ENCODE measurements at regions not wholly inside any gene's neighbourhood (a gene's known extent, or its start where the extent isn't known, plus 50 kb on each side); places are given as distances from the start of the nearest gene placed in this dataset.
"Not testable (repeated sequence)": the region's sequence is repeated elsewhere in the genome, so short reads cannot be mapped to it uniquely, and the experiment has no call there.

DNA sequence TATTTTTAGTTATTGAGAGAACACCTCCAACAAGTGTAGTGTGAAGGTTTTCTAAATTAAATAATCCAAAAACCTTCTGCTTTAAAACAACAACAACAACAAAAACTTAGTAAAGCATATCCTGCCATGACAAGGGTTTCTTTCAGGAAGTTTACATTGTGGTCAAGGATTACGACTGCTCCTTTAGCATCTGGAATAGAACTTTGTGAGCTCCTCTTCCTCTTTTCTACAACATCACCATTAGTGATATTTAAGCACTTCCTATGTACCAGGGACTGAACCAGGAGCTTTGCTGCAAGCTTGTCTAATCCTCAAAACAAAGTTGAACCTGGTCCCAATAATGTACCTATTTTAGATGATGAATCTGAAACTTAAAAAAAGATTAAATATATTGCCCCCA is 315.4 kb upstream of the KITLG start:
- no peaks in the 10 kb centered on the region for H3K4me1 Mint-ChIP-seq (ENCODE audit: low read depth)
- H3K36me3 Mint-ChIP-seq (ENCODE audit: low read depth) = no peaks in the 10 kb centered on the region
- DNase-seq (no peak), ATAC-seq (no peak)
- no peaks in the 10 kb centered on the region for H3K9me3 Mint-ChIP-seq (ENCODE audit: insufficient read depth)
- ChIA-PET POLR2A (no interaction called here), CTCF (no interaction called here)
- H3K27me3 Mint-ChIP-seq (ENCODE audit: low read depth) = no peaks in the 10 kb centered on the region
- H3K27ac Mint-ChIP-seq = no peak overlapping the region
- H3K4me3 Mint-ChIP-seq = no peak overlapping the region

DNA sequence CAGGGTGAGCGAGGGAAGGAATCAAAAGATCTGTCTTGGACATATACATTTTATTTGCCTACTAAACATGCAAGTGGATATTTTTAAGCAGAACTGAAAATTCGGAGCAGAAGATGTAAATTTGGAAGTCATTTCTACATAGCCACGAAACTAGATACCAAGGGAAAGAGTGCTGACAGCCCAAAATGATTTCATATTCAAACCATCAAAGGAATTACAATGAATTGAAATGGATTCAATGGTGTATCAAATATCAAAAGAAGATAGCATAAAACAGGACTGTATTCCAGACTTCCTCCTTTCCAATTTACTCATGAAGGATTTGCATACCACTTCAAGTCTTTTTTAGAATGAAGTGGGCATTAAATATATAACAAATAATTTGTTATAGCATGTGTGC is 313.5 kb upstream of the KITLG start:
- no peak overlapping the region for H3K27ac Mint-ChIP-seq
- DNase-seq (no peak), ATAC-seq (no peak)
- no peak overlapping the region for H3K4me3 Mint-ChIP-seq
- ChIA-PET CTCF (no interaction called here), POLR2A (no interaction called here)
- H3K27me3 Mint-ChIP-seq (ENCODE audit: low read depth) = no peaks in the 10 kb centered on the region
- H3K9me3 Mint-ChIP-seq (ENCODE audit: insufficient read depth) = no peaks in the 10 kb centered on the region
- no peaks in the 10 kb centered on the region for H3K4me1 Mint-ChIP-seq (ENCODE audit: low read depth)
- H3K36me3 Mint-ChIP-seq (ENCODE audit: low read depth) = no peaks in the 10 kb centered on the region

DNA sequence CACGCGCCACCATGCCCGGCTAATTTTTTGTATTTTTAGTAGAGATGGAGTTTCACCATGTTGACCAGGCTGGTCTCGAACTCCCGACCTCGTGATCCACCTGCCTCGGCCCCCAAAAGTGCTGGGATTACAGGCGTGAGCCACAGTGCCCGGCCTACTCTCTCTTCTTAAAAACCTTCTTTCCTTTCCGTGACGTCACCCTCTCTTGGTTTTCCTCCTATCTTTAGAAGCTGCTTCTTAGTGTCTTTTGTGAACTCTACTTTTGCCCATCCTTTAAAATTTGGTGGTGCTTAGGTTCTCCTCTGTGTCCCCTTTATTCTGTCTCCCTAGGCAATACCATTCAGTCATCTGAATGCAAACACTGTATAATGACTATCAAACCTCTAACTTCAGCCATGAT is 311.2 kb upstream of the KITLG start:
- H3K4me1 Mint-ChIP-seq (ENCODE audit: low read depth); H3K27me3 Mint-ChIP-seq (ENCODE audit: low read depth); H3K36me3 Mint-ChIP-seq (ENCODE audit: low read depth); ATAC-seq; H3K9me3 Mint-ChIP-seq (ENCODE audit: insufficient read depth); CTCF ChIA-PET; H3K27ac Mint-ChIP-seq; POLR2A ChIA-PET; DNase-seq; H3K4me3 Mint-ChIP-seq: not testable (repeated sequence)

DNA sequence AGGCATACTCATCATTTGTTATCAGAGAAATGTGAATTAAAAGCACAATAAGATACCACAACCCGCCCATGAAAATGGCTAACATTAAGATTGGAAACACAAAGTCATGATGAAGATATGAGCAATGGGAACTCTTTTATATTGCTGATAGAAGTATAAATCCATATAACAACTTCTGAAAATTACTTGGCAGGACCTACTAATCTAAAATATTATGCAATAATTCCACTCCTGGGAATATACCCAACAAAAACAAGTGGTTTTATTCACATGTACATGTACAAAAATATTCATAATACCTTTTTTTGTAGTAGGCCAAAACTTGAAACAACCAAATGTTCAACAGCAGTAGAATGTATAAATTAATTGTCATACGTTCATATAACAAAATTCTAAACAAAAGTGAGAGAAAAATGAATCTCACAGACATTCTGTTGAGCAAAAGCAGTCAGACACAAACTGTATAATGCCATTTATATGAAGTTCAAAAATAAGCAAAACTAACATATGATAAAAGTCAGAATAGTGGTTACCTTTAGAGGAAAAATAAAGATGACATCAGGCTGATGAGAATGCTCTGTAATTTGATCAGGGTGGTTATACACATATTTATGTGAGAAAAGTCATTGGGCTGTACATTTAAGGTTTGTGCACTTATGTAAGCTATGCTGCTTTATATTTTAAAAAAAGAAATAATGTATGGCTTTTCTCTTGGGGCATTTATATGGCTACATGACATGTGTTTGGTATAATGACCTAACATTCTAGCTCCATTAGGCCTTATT is 309.2 kb upstream of the KITLG start:
- Mint-ChIP-seq H3K27me3 (ENCODE audit: low read depth) (no peaks in the 10 kb centered on the region), H3K27ac (no peak overlapping the region), H3K4me3 (no peak overlapping the region), H3K9me3 (ENCODE audit: insufficient read depth) (no peaks in the 10 kb centered on the region), H3K36me3 (ENCODE audit: low read depth) (no peaks in the 10 kb centered on the region), H3K4me1 (ENCODE audit: low read depth) (no peaks in the 10 kb centered on the region)
- ChIA-PET POLR2A (no interaction called here), CTCF (no interaction called here)
- ATAC-seq (no peak), DNase-seq (no peak)

DNA sequence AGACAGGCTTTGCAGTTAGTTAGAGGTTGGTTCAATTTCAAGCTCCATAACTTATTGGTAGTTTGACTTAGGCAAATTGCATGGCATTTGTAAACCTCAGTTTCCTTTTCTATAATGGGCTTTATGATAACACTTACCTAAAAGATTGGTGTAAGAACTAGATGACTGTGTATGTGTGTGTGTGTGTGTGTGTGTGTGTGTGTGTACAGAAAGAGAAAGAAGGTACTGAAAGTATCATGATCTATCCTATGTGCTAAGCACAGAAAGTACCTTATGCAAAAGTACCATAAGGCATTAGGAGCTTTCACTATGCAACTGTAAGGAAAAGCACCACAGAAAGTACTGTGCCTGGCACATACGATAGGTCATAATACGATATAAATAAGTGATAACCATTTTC is 304.3 kb upstream of the KITLG start:
- H3K36me3 Mint-ChIP-seq (ENCODE audit: low read depth) = no peaks in the 10 kb centered on the region
- no peaks in the 10 kb centered on the region for H3K9me3 Mint-ChIP-seq (ENCODE audit: insufficient read depth)
- CTCF ChIA-PET = no interaction called here
- H3K4me3 Mint-ChIP-seq = no peak overlapping the region
- POLR2A ChIA-PET = no interaction called here
- no peaks in the 10 kb centered on the region for H3K4me1 Mint-ChIP-seq (ENCODE audit: low read depth)
- H3K27ac Mint-ChIP-seq = no peak overlapping the region
- ATAC-seq (no peak), DNase-seq (no peak)
- no peaks in the 10 kb centered on the region for H3K27me3 Mint-ChIP-seq (ENCODE audit: low read depth)

DNA sequence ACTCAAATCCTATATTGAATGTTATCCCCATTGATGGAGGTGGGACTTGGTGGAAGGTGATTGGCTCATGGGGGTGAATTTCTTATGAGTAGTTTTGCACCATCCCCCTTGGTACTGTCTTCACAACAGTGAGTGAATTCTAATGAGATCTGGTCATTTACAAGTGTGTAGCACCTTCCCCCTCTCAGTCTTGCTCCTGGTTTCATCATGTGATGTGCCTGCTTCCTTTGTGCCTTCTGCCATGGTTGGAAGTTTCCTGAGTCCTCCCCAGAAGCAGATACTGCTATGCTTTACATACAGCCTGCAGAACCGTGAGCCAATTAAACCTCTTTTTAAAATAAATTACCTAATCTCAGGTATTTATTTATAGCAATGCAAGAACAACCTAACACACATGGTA is 302.4 kb upstream of the KITLG start:
- Mint-ChIP-seq H3K4me3 (no peak overlapping the region), H3K4me1 (ENCODE audit: low read depth) (no peaks in the 10 kb centered on the region), H3K36me3 (ENCODE audit: low read depth) (no peaks in the 10 kb centered on the region), H3K9me3 (ENCODE audit: insufficient read depth) (no peaks in the 10 kb centered on the region), H3K27me3 (ENCODE audit: low read depth) (no peaks in the 10 kb centered on the region), H3K27ac (no peak overlapping the region)
- POLR2A ChIA-PET = no interaction called here
- ATAC-seq (no peak), DNase-seq (no peak)
- CTCF ChIA-PET = no interaction called here

DNA sequence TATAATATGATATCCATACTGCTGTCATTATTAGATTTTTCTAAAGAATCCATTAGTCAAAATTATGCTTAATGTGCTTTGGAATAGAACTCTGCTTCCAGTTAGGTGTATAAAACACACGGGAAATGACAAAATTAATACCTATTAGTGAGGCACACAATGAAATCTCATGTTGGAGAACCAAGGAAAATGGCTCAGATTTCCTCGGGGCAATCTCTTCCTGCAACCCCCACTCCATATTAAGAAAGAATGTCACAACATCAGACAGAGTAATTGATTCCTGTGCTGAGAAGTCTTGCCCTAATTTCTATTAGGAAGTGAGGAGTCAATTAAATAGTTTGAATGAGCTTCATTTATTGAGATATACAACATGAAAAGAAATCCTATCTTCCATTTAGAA is 299.8 kb upstream of the KITLG start:
- ChIA-PET POLR2A (no interaction called here), CTCF (no interaction called here)
- Mint-ChIP-seq H3K27ac (no peak overlapping the region), H3K4me1 (ENCODE audit: low read depth) (no peaks in the 10 kb centered on the region), H3K9me3 (ENCODE audit: insufficient read depth) (no peaks in the 10 kb centered on the region), H3K4me3 (no peak overlapping the region), H3K36me3 (ENCODE audit: low read depth) (no peaks in the 10 kb centered on the region), H3K27me3 (ENCODE audit: low read depth) (no peaks in the 10 kb centered on the region)
- ATAC-seq (no peak), DNase-seq (no peak)

DNA sequence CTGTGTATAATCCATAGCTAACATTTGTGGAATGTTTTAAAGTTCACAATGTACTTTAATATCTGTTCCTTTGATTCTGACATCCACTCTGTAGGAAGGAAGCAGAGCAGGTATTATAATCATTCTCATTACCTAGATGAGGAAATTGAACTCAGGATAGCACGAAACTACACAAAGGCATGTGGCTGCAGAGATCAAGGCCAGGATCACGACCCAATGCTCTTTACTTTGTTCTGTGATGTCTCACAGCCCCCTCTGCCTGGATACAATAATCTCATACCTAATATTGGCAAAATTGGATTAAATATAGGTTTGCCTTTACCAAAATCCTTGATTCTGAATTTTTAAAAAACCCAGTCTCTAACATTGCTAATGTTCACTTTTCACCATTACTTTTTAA is 298.0 kb upstream of the KITLG start:
- ChIA-PET CTCF (no interaction called here), POLR2A (no interaction called here)
- DNase-seq (no peak), ATAC-seq (no peak)
- Mint-ChIP-seq H3K9me3 (ENCODE audit: insufficient read depth) (no peaks in the 10 kb centered on the region), H3K4me3 (no peak overlapping the region), H3K4me1 (ENCODE audit: low read depth) (no peaks in the 10 kb centered on the region), H3K27ac (no peak overlapping the region), H3K36me3 (ENCODE audit: low read depth) (no peaks in the 10 kb centered on the region), H3K27me3 (ENCODE audit: low read depth) (no peaks in the 10 kb centered on the region)

DNA sequence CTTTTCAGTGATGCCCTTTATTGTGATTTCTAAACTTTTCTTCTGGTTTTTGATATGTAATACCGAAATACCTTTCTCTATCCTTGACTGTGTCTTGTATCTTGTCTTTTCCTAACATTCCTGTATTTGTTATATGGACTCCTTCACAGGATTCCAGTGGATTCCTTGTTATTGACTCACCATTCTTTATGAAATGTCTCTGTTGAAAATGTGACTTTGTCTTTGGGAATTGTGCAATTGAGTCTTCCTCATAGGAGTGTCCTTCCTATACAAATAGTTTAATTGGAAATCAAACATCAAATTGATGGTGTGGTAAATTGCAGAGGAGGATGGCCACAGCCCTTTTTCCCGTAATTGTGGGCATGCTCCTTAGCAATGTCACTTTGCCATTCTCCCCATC is 296.6 kb upstream of the KITLG start:
- no peak overlapping the region for H3K4me3 Mint-ChIP-seq
- no peaks in the 10 kb centered on the region for H3K27me3 Mint-ChIP-seq (ENCODE audit: low read depth)
- ATAC-seq (no peak), DNase-seq (no peak)
- H3K9me3 Mint-ChIP-seq (ENCODE audit: insufficient read depth) = no peaks in the 10 kb centered on the region
- POLR2A ChIA-PET = no interaction called here
- H3K27ac Mint-ChIP-seq = no peak overlapping the region
- no peaks in the 10 kb centered on the region for H3K36me3 Mint-ChIP-seq (ENCODE audit: low read depth)
- H3K4me1 Mint-ChIP-seq (ENCODE audit: low read depth) = no peaks in the 10 kb centered on the region
- CTCF ChIA-PET = no interaction called here

DNA sequence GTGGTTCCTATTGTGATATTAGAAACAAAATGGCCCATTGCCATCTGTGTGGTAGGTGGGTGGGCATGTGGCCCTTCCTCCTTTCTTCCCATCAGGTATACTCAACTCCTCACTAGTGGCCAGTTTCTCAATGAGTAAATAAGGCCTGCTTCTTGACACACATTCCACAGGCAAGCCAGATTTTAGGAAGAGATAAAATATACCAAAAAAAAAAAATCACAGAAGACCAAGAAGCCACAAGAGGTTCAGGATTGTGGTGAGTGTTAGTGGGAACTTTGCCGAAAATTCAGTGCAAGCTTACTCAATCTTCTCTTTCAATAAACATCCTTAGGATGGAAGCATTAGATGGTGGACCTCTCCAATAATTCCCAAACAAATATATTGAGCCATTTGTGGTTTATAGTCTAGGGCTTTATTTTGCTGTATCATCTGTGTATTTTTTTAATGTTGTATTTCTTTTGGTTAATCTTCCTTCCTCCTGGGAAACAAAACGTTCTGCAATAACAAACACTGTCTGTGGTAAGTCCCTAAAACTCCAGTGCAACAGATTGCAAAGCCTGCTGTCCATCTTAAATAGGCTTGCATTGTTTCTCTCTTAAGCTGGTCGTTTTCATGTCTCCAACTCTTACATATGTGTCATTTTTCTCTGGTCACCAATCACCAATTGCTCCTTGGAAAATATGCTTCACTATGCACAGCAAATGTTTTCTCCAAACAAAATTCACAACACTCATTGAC is 289.9 kb upstream of the KITLG start:
- H3K27me3 Mint-ChIP-seq (ENCODE audit: low read depth) = no peaks in the 10 kb centered on the region
- DNase-seq (no peak), ATAC-seq (no peak)
- H3K36me3 Mint-ChIP-seq (ENCODE audit: low read depth) = no peaks in the 10 kb centered on the region
- no peak overlapping the region for H3K4me3 Mint-ChIP-seq
- H3K9me3 Mint-ChIP-seq (ENCODE audit: insufficient read depth) = no peaks in the 10 kb centered on the region
- H3K27ac Mint-ChIP-seq = no peak overlapping the region
- CTCF ChIA-PET = no interaction called here
- POLR2A ChIA-PET = no interaction called here
- H3K4me1 Mint-ChIP-seq (ENCODE audit: low read depth) = no peaks in the 10 kb centered on the region

DNA sequence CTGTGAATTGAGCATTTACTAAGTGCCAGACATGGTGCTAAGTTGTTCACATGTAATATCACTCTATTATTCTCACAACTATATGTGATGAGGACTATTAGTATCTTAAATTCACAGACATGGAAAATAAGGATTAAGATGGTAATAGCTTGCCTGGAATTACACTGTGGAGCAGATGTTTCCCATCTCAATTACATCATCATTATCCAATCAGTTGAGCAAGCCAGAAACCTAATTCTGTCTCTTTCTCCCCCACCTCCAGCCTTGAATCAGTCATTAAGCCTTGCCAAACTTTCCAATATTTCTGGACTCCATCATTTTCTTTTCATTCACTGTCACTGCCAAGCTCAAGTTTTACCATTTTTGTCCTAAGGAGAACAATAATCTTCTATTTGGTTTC is 287.8 kb upstream of the KITLG start:
- ChIA-PET CTCF (interaction anchor here (0.6 kb wide), 1 partner anchor 525 kb away, joined by 3 read pairs; no protein-coding TSS in a partner anchor), POLR2A (no interaction called here)
- no peak overlapping the region for H3K27ac Mint-ChIP-seq
- H3K9me3 Mint-ChIP-seq (ENCODE audit: insufficient read depth) = no peaks in the 10 kb centered on the region
- no peak overlapping the region for H3K4me3 Mint-ChIP-seq
- no peaks in the 10 kb centered on the region for H3K36me3 Mint-ChIP-seq (ENCODE audit: low read depth)
- DNase-seq (no peak), ATAC-seq (no peak)
- H3K27me3 Mint-ChIP-seq (ENCODE audit: low read depth) = no peaks in the 10 kb centered on the region
- no peaks in the 10 kb centered on the region for H3K4me1 Mint-ChIP-seq (ENCODE audit: low read depth)

DNA sequence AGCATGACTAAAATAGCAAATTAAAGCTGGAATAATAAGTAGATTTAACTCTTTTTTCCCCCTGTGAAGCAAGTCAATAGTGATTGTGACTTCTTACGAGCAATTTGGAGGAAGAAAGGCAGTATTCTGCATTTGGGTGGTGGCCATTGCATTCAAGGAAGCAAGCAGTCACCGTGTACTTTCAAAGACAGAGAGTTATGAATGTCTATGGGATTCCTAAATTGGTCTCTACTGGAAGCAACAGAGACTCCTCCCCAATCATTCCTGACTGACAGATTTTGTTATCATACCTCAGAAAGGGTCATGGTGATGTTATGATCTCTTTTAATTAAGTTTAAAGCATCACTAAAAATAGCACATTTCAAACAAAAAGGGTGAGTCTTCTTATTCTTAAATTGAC is 287.2 kb upstream of the KITLG start:
- Mint-ChIP-seq H3K9me3 (ENCODE audit: insufficient read depth) (no peaks in the 10 kb centered on the region), H3K4me1 (ENCODE audit: low read depth) (no peaks in the 10 kb centered on the region), H3K36me3 (ENCODE audit: low read depth) (no peaks in the 10 kb centered on the region), H3K4me3 (no peak overlapping the region), H3K27me3 (ENCODE audit: low read depth) (no peaks in the 10 kb centered on the region), H3K27ac (no peak overlapping the region)
- CTCF ChIA-PET = interaction anchor here (0.6 kb wide), 1 partner anchor 525 kb away, joined by 3 read pairs; no protein-coding TSS in a partner anchor
- no peak for ATAC-seq
- no peak for DNase-seq
- POLR2A ChIA-PET = interaction anchor here (0.5 kb wide), 1 partner anchor 67 kb away, joined by 4 read pairs; no protein-coding TSS in a partner anchor

DNA sequence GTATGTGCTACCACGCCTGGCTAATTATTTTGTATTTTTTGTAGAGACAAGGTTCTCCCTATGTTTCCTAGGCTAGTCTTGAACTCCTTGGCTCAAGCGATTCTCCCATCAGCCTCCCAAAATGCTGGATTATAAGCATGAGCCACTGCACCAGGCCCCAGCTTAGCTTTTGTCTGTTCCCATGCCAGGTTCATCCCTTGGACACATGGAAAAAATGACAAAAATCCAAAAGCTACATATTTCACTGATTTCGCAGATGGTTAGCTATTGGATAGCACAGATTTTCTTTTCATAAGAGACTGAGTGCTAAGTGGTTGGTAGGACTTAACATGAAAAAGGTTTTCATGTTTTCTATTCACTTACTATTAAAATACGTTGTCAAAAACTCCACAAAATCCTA is 286.6 kb upstream of the KITLG start:
- H3K9me3 Mint-ChIP-seq (ENCODE audit: insufficient read depth) = no peaks in the 10 kb centered on the region
- no peaks in the 10 kb centered on the region for H3K36me3 Mint-ChIP-seq (ENCODE audit: low read depth)
- no peaks in the 10 kb centered on the region for H3K27me3 Mint-ChIP-seq (ENCODE audit: low read depth)
- no peak overlapping the region for H3K4me3 Mint-ChIP-seq
- no peaks in the 10 kb centered on the region for H3K4me1 Mint-ChIP-seq (ENCODE audit: low read depth)
- ChIA-PET CTCF (no interaction called here), POLR2A (no interaction called here)
- ATAC-seq (no peak), DNase-seq (no peak)
- H3K27ac Mint-ChIP-seq = no peak overlapping the region

Data from activated CD8-positive, alpha-beta T cell treated with anti-CD3 and anti-CD28 coated beads, Interleukin-2, amount 10 ng/mL, durations not matched to agents 7 days and 5 days (primary cell).